HL-60/S4 treated with retinoic acid at 250 ng/mL for 4 days and 3 days (cell line): ENCODE measurements at regions not wholly inside any gene's neighbourhood (a gene's known extent, or its start where the extent isn't known, plus 50 kb on each side); places are given as distances from the start of the nearest gene placed in this dataset.

Source experiments
- in situ Hi-C: fragments of 300-500 bp; cut with MboI; formaldehyde crosslinking; loops from 2 replicates; pipeline ENCODE4 v1.7.0; 2022; ENCODE audit warnings: low sequenced_read_pairs

GRCh38 chr2:172198908-172199307, 96.2 kb upstream of the DLX2 start:
- in situ Hi-C loops, result no loop called here

- in situ Hi-C loops, result no loop called here
Observed at GRCh38 chr2:172200495-172201085, 97.9 kb upstream of the DLX2 start.

- in situ Hi-C loops, result no loop called here
Observed at GRCh38 chr2:172204309-172204708, 101.6 kb upstream of the DLX2 start.

- in situ Hi-C loops, result no loop called here
Observed at GRCh38 chr2:172204762-172205161, 102.1 kb upstream of the DLX2 start.

GRCh38 chr2:172205292-172205691, 102.6 kb upstream of the DLX2 start:
- in situ Hi-C loops, result no loop called here

- in situ Hi-C loops, result no loop called here
Observed at GRCh38 chr2:172207911-172208310, 105.2 kb upstream of the DLX2 start.

GRCh38 chr2:172208791-172209325, 106.2 kb upstream of the DLX2 start:
- in situ Hi-C loops, result no loop called here

- in situ Hi-C loops, result no loop called here
Observed at GRCh38 chr2:172210599-172210998, 107.9 kb upstream of the DLX2 start.

- in situ Hi-C loops, result no loop called here
Observed at GRCh38 chr2:172211512-172211911, 108.8 kb upstream of the DLX2 start.

- in situ Hi-C loops, result no loop called here
Observed at GRCh38 chr2:172213116-172213860, 110.6 kb upstream of the DLX2 start.

GRCh38 chr2:172214252-172214651, 111.6 kb upstream of the DLX2 start:
- in situ Hi-C loops, result no loop called here

GRCh38 chr2:172215172-172215935, 112.7 kb upstream of the DLX2 start:
- in situ Hi-C loops, result no loop called here

- in situ Hi-C loops, result no loop called here
Observed at GRCh38 chr2:172215936-172216335, 113.2 kb upstream of the DLX2 start.

- in situ Hi-C loops, result no loop called here
Observed at GRCh38 chr2:172216477-172216876, 113.8 kb upstream of the DLX2 start.

- in situ Hi-C loops, result no loop called here
Observed at GRCh38 chr2:172219201-172219600, 116.5 kb upstream of the DLX2 start.

GRCh38 chr2:172220121-172220520, 117.4 kb upstream of the DLX2 start:
- in situ Hi-C loops, result no loop called here

GRCh38 chr2:172223601-172224054, 120.9 kb upstream of the DLX2 start:
- in situ Hi-C loops, result no loop called here

GRCh38 chr2:172225786-172226185, 123.1 kb upstream of the DLX2 start:
- in situ Hi-C loops, result no loop called here

GRCh38 chr2:172226244-172227061, 123.8 kb upstream of the DLX2 start:
- in situ Hi-C loops, result no loop called here

GRCh38 chr2:172227719-172228118, 125.0 kb upstream of the DLX2 start:
- in situ Hi-C loops, result no loop called here
